Fibroblast of upper back skin (primary cell): ENCODE measurements at regions not wholly inside any gene's neighbourhood (a gene's known extent, or its start where the extent isn't known, plus 50 kb on each side); places are given as distances from the start of the nearest gene placed in this dataset.
"Not testable (repeated sequence)": the region's sequence is repeated elsewhere in the genome, so short reads cannot be mapped to it uniquely, and the experiment has no call there.

Source experiments
- DNase-seq: peaks from one replicate; pipeline ENCODE4 v3.0.0-alpha.2; 2013

DNA sequence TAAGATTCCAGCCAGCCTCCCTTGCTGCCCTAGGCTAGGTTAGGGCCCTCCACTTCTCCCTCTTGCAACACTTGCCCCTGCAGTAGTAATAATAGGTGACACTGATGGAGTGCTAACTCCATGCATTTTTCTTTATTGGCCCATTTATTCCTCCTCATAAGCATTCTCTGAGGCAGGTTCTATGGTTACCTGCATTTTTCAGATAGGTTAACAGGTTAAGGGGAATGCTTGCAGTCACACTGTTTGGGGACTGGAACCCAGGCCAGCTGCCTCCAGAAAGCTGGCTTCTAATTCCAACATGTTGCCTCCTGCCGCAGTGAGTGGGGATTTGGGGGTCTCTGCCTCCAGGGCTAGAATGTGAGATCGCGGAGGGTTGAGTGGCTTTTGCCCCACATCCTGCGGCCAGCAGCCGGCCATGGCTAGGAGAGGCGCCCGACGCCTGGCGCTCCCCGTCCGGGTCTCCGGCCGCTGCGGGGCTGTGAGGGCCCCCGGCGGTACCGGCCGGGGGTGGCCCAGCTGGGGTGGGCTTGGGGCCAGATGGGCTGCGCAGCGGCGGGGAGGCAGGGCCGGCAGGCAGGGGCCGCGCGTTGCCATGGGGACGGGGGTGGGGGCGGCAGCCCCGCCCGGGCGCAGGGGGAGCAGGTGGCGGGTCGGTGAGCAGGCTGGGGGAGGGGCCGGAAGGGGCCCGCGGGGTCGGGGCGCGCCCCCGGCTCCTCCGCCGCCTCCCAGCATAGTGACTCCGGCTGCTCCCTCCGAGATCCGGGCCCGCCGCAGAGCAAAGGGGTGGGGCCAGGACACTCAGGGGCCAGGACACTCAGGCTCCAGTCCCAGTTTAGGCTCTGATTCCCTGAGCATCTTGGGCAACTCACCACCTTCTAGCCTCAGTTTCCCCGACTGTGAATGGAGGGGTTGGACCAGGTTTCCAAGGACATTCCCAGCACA lies 68.4 kb upstream of the SSBP3 start:
- DNase-seq: no peak

DNA sequence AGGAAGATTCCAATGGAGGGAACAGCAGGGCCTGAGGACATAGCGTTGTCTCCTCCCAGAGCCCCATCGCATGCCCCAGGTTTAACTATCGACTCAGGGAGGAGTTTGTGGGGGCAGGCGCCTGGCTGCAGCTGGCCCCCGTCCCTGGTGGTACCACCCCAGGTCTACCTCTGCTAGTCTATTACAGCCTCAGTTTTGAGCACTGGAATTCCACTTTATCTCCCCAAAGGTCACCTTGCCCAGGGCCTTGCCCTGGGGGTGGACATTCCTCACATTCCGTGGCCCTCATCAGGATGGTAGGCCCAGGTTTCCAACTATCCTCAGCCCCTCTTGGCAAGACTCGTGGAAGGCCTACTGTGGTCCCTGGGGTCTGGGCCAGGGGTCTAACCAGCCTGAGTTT lies 65.4 kb upstream of the SSBP3 start:
- DNase-seq: no peak

DNA sequence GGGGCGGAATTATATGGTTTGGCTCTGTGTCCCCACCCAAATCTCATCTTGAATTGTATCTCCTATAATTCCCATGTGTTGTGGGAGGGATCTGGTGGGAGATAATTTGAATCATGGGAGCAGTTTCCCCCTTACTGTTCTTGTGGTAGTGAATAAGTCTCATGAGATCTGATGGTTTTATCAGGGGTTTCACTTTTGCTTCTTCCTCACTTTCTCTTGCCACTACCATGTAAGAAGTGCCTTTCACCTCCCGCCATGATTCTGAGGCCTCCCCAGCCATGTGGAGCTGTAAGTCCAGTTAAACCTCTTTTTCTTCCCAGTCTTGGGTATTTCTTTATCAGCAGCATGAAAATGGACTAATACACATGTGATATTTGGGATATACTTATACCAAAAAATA lies 63.2 kb upstream of the SSBP3 start:
- not testable (repeated sequence) for DNase-seq

DNA sequence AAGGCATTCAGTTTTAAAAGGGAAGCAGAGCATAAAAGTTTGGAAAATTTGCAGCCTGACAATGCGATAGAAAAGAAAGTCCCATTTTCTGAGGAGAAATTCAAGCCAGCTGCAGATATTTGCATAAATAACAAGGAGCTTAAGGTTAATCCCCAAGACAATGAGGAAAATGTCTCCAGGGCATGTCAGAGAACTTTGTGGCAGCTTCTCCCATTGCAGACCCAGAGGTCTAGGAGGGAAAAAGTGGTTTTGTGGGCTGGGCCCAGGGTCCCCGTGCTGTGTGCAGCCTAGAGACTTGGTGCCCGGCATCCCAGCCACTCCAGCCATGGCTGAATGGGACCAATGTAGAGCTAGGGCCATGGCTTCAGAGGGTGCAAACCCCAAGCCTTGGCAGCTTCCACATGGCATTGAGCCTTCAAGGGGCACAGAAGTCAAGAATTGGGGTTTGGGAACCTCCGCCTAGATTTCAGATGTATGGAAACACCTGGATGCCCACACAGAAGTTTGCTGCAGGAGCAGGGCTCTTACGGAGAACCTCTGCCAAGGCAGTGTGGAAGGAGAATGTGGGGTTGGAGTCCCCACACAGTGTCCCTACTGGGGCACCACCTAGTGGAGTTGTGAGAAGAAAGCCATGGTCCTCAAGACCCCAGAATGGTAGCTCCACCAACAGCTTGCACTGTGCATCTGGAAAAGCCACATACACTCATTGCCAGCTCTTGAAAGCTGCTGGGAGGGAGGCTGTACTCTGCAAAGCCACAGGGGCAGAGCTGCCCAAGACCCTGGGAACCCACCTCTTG lies 62.3 kb upstream of the SSBP3 start:
- not testable (repeated sequence) for DNase-seq

DNA sequence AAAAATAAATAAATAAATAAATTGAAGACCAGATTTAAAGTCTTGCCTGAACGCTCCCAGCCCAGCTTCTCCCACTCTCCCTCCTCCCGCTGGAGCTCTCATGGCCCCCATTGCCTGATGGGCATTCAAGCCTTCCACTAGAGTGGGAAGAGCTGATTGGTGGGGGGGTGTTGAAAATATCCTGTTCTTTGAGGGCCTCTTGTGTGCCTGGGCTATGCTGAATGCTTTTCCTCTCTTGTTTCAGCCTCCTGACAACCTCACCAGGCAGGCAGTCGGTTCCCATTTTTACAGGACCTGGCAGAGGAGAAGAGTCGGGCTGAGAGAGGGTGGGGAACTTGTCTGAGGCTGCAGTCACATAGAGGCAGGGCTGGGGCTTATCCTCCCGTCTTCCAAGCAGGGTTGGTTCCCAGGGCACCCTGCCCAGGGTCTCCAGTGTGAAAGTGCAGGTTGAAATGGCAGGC lies 59.2 kb upstream of the SSBP3 start:
- no peak for DNase-seq

DNA sequence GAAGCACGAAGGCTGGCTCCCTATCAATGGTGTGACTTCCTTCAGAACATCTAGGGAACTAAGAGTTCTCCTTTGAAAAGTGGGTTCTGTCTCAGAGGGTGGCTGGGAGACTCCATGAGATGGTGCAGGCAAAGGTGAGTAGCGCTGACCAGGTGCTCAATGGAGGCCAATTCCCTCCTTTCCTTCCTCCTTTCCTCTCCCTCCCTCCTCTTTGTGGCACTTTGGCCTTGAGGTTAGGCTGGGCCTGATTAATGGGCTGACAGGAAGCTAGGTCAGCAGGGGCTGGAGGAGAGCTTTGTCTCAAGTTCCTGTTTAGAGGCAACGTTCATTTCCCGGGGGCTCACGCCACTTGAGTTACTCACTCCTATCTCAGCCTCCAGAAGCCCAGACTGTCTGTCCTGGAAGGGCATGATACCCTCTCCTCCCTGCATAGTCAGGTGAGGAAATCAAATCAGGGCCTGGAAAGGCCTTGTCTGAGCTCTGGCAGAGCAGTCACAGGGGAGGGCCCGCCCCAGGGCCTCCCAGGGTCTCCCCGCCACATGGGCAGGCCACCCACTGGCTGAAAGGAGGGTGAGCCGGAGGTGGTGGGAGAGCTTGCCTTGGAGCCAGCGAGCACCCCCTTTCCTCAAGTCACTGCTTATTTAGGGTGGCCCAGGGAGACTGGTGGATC lies 58.4 kb upstream of the SSBP3 start:
- no peak for DNase-seq

DNA sequence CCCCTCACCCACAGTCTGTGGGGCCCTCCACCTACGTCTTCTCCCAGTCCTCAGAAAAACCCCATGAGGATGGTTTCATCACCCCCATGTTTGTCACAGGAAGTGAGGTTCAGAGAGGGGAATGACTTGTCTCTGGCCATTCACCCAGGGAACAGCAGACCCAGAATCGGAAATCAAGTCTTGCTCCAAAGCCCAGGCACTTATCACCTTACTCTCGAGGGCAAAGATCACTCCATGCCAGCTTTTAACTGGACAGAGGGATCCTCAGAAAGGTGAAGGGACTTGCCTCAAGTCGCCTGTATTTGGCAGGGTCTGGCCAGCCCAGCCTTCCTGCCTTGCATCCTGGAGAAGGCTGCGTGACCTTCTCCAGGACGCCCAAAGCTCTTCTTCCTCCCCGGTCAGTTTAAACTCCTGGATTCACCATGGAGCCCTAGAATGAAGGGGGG lies 57.9 kb upstream of the SSBP3 start:
- no peak for DNase-seq

DNA sequence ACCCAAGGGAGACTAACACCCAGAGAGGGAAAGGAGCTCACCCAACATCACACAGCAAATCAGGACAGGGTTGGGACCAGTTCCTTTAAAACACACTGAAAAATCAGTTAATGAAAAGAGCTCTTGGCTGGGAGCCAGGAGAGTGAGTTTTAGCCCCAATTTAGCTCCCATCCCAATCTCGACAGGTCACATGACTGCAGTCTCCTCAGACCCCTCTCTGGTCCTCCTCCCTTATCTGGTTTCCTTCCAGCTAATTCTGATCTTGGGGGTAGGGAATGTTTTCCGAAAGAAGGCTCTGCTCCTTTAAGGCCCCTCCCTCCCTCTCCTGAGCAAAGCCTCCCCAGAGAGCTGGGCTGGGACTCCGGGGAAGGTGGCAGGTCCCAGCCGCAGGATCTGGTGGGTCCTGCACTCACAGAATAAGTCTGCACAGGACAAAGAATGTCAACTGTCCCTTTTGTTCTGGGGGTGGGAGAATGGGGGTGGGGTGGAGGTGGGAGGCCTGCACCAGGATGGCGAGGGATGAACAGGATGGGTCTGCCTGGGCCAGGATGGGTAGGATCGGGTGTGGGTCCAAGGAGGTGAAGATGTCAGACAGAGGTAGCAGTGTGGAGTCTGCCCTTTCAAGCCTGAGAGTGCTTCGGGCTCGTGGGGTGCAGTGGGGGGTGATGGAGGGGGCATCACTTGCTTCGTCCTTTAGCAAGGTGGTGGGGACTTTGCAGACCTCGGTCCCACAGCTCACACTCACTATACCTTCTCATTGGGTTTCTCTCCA lies 57.3 kb upstream of the SSBP3 start:
- no peak for DNase-seq

DNA sequence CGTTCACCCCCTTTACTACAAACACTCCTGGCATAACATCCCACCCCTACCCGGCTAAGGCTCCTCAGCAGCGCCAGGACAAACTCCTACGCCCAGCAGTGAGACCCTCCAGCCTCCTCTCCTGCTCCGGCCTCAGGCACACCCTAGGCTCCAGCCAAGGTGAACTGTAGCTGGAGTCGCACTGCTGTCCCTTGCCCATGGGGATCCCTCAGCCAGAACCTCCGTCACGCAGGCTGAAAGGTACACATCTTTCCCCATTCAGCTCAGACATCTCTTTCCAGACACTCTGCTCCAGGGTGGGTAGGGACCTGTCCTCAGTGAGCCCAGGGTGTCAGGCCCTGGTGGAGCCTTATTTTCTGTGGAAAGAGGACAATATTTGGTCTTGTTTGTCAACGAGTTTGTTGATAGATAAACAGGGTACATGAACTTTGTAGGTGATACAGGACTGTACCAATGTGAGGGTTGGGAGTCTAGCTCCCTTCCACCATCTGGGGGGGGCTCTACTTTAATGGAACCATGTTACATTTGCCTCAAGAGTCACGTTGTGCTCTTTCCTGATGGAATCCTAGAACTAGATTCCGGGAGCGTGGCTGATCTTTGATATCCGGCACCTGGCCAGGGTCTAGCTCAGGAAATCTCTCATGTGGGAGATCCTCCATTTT lies 56.5 kb upstream of the SSBP3 start:
- DNase-seq: no peak

DNA sequence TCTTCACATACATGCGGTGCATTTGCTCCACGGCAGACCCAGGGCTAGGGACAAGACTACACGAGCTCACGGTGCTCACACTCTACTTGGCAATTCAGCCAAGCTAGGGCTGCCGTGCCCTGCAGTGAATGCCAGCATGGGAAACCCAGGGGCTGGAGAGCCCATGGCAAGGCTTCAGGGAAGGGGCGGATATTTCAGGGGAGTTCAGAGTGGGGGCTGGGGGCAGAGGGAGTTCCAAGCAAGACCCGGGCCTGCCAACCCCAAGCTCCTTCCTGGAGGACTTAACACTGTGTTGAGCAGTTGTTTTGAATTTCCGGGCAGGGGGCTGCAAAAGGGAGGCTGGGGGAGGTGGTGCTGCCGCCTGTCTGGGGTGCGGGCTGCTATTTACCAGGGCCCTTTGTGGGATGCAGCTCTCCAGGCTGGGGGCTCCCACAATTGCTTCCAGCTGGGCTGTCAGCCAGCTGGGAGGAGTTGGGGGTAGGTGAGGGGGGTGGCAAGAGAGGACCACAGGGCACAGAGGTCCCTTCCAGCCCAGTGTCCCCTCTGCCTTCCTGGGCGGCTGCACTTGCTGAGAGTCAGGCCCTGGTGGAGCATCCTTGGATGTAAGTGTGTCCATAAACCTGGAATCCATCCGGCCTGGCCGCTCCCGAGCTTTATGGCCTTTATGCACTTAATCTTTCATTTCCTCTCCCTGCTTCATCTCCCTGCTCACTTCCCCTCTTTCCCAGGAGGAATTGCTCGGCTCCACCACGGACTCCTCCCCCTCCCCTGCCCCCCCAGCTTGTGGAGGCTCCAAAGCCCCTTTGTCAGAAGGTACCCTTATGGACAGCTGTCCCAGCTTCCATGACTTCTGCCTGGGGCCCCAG lies 55.8 kb upstream of the SSBP3 start:
- no peak for DNase-seq

DNA sequence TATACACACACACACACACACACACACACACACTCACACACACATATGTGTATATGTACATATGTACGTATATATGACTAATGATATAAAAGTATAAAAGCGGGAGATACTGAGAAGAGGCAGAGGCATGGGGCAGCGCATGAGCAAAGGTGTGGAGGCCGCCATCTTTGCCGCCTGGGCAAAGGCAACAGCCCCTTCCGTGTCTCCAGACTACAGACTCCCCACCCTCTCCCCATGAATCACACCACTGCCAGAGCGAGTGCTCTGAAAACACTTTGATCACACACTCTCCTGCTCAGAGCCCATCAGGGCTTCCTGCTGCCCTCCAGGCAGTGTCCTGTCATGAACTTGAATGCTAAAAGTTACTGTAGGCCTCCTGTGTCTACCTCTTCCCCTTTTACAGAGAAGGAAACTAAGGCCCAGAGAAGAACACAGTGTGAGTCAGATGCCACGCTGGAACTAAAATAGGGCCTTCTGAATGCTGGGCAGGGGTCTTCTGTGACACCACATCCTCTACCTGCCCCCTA lies 54.7 kb upstream of the SSBP3 start:
- DNase-seq: no peak

DNA sequence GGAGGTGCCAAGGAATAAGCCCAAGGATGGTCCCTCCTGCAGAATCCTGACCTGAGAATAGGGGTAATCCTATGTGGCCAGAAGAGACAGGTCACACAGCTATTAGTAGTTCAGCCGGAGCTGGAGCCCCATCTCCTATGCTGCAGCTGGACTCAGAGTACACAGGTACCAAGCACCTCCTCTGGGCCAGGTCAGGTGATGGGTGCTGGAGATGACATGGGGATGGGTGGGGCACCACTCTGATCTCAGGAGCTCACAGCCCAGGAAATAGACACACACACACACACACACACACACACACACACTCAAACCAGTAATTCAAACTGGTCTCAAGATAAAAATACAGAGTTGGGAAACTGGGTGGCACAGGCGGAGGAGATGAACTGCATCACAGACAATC lies 54.2 kb upstream of the SSBP3 start:
- no peak for DNase-seq

DNA sequence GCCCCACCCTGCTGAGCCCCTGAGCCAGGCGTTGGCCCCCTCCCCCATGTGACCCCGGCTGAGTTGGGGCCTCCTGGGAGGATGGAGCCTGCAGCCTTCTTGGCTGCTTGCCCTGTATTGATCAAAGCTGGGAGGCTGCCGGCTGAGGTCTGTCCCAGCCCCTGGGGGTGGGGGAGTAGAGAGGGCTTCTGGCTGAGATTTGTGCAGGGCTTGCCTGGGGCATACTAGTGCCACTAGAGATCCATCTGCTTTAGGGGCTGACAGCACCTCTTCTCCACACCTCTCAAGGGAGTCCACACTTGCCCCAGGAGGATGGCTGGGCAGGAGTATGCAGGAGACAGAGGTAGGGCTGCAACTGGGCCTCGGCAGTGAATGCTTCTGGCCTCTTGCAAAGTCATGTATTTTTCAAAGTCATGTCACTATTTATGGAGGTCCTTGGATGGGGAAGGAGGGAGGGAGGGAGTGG lies 53.6 kb upstream of the SSBP3 start:
- peak; percentile 54 for DNase-seq

DNA sequence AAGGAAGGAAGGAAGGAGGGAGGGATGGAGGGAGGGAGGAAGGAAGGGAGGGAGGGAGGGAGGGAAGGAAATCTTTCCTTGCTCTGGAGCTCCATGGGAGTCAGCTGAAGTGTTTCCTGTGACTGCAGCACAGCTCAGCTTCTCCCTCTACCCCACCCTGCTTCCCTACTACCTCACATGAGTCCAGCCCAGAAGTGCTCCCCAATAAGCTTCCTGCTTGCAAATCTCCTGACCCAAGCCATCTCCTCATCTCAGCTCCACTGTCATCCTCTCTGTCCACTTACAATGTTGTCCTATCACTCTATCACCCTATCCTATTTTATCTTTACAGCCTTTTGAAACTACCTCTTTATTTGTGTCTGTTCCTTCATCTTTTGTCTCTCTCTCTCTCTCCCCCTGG lies 52.9 kb upstream of the SSBP3 start:
- no peak for DNase-seq

DNA sequence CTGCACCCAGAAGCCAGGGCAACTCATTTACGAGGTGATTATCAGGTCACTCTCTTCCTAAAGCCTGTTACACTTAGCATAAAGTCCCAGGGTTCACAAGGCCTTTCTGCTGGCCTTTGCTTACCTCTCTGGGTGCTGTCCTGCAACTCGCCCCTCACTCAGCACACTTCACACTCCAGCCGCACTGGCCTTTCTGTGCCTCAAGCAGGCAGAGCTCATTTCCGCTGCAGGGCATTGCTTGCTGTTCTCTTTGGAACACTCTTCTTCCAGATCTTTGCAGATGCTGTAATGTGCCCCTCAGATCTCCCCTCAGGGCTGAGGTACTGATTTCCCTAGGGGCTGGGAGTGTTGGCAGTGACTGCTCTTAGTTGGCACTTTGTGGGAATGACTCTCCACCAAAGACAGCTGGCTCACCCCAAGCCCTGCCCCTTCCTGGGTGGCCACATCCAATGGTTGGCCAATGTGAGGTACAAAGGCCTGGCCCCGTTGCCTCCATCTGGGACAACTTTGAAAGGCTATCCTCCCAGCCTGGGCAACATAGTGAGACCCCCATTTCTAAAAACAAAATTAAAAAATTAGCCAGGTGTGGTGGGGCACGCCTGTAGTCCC lies 50.8 kb upstream of the SSBP3 start:
- DNase-seq: no peak

DNA sequence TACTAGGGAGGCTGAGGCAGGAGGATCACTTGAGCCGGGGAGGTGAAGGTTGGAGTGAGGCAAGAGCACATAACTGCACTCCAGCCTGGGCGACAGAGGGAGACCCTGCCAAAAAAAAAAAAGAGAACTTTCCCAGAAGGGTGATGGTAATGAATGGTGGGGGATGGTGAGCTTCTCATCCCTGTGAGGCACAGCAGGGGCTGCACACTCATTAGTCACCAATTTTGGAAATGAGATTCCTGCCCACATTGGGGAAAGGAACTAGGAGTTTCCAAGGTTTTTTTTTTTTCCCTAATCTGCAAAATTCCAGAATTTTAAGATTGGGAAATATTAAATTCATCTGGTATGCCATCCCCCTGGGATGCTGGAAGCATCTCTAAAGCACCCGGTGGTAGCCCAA lies 50.2 kb upstream of the SSBP3 start:
- DNase-seq: peak; percentile 76
